ENCODE measurements at regions not wholly inside any gene's neighbourhood (a gene's known extent, or its start where the extent isn't known, plus 50 kb on each side); places are given as distances from the start of the nearest gene placed in this dataset.
"Not testable (repeated sequence)": the region's sequence is repeated elsewhere in the genome, so short reads cannot be mapped to it uniquely, and the experiment has no call there.

DNA sequence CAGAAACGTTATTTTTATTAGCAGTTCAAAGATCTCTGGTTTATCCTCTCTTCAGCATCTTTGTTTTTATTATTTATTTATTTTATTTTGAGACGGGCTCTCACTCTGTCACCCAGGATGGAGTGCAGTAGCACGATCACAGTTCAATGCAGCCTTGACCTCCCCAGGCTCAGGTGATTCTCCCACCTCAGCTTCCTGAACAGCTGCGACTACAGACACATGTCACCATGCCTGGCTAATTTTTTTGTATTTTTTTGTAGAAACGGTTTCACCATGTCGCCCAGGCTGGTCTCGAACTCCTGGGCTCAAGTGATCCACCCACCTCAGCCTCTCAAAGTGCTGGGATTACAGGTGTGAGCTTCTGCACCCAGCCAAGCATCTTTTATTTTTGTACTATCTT is 147.7 kb downstream of the CDRT15L2 start:
- Histone ChIP-seq H3K4me3 (ENCODE audit: low read depth, low read length, poor library complexity, severe bottlenecking) (peak overlapping the region; percentile 31), H3K4me1 (ENCODE audit: insufficient read depth, low read length, poor library complexity, severe bottlenecking) (peaks cover 55% of the 10 kb centered on the region), H3K4me2 (ENCODE audit: low read length) (peak overlapping the region; percentile 59), H3K27ac (ENCODE audit: low read depth, low read length, poor library complexity, severe bottlenecking) (peak overlapping the region; percentile 65), H2AFZ (ENCODE audit: low read length) (peak overlapping the region; percentile 57)
- H3K36me3 ChIP-seq (ENCODE audit: insufficient read depth, low read length); H3K79me2 ChIP-seq (ENCODE audit: insufficient read depth, low read depth, low read length); H4K20me1 ChIP-seq (ENCODE audit: insufficient read depth, low read length); intact Hi-C loops (cut with micrococcal nuclease; ENCODE audit: unreplicated experiment); CTCF ChIA-PET (ENCODE audit: unreplicated experiment); BruUV-seq (replicated peaks); H3K9me3 ChIP-seq (ENCODE audit: low read length); H3K9me2 ChIP-seq (ENCODE audit: insufficient read depth, low read length): not testable (repeated sequence)
- POLR2A ChIA-PET, result interaction anchor here (1.6 kb wide), 1 partner anchor 9 kb away, joined by 8 read pairs; no protein-coding TSS in a partner anchor
- DNase-seq (ENCODE audit: low spot score), result peak; percentile 82

DNA sequence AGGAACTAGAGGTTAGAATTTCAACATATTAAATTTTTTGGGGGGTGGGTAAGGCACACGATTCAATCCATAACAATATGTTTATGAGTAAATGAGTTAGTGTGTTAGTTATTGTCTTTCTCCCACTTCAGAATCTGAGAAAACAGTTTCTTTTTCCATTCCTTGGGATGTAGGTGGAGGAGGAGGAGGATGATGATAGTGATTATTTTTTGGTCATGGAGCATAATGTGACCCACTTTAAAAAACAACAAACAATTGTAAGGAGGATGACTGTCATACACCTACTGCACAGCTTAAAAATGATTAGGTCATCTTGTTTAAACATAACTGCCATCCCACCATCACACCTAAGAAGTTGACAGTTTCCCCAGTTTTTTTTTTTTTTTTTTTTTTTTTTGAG is 148.7 kb downstream of the CDRT15L2 start:
- H3K9me3 ChIP-seq (ENCODE audit: low read length), result no peaks in the 10 kb centered on the region
- peak overlapping the region; percentile 65 for H3K27ac ChIP-seq (ENCODE audit: low read depth, low read length, poor library complexity, severe bottlenecking)
- BruUV-seq (replicated peaks), result no TSS peak
- CTCF ChIA-PET (ENCODE audit: unreplicated experiment), result no interaction called here
- H4K20me1 ChIP-seq (ENCODE audit: insufficient read depth, low read length), result no peaks in the 10 kb centered on the region
- 0 out of 2 replicates have a peak overlapping the region, but pooled peaks have one; percentile 59 for H3K4me2 ChIP-seq (ENCODE audit: low read length)
- H3K9me2 ChIP-seq (ENCODE audit: insufficient read depth, low read length), result no peaks in the 10 kb centered on the region
- no peak for TF ChIP-seq EZH2phosphoT487 (IDR thresholded peaks at IDR 0.05; ENCODE audit: borderline replicate concordance, low read depth, low read length)
- TF ChIP-seq, protein P1, sequence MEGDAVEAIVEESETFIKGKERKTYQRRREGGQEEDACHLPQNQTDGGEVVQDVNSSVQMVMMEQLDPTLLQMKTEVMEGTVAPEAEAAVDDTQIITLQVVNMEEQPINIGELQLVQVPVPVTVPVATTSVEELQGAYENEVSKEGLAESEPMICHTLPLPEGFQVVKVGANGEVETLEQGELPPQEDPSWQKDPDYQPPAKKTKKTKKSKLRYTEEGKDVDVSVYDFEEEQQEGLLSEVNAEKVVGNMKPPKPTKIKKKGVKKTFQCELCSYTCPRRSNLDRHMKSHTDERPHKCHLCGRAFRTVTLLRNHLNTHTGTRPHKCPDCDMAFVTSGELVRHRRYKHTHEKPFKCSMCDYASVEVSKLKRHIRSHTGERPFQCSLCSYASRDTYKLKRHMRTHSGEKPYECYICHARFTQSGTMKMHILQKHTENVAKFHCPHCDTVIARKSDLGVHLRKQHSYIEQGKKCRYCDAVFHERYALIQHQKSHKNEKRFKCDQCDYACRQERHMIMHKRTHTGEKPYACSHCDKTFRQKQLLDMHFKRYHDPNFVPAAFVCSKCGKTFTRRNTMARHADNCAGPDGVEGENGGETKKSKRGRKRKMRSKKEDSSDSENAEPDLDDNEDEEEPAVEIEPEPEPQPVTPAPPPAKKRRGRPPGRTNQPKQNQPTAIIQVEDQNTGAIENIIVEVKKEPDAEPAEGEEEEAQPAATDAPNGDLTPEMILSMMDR (conservative IDR thresholded peaks at IDR 0.05; ENCODE audit: low read length), result no peak
- H3K36me3 ChIP-seq (ENCODE audit: insufficient read depth, low read length), result no peaks in the 10 kb centered on the region
- H2AFZ ChIP-seq (ENCODE audit: low read length), result peak overlapping the region; percentile 57; the same call in 1 of the 2 replicates
- H3K79me2 ChIP-seq (ENCODE audit: insufficient read depth, low read depth, low read length), result no peaks in the 10 kb centered on the region
- POLR2A ChIA-PET, result interaction anchor here (0.6 to 0.7 kb wide), 2 partner anchors 56 to 354 kb away, joined by 3 read pairs; no protein-coding TSS in a partner anchor
- H3K4me3 ChIP-seq (ENCODE audit: low read depth, low read length, poor library complexity, severe bottlenecking), result no peak overlapping the region
- peaks cover 55% of the 10 kb centered on the region for H3K4me1 ChIP-seq (ENCODE audit: insufficient read depth, low read length, poor library complexity, severe bottlenecking)
- no peak for DNase-seq (ENCODE audit: low spot score)
- intact Hi-C loops (cut with micrococcal nuclease; ENCODE audit: unreplicated experiment), result no loop called here

DNA sequence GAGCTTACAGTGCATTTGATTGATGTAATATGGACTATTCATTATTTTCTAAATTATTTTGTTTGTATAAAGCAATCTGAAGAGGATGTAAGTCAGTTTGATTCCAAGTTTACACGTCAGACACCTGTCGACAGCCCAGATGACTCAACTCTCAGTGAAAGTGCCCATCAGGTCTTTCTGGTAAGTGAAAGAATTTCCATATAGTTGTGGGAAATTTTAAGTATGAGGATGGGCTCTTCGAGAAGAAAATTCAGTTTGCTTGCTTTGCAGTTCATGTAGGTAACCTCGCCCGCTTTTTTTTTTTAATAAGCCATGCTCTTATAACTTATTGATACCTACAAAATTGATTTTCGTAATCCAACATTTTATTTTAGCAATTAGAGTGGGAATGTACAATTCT is 151.6 kb downstream of the CDRT15L2 start:
- intact Hi-C loops (cut with micrococcal nuclease; ENCODE audit: unreplicated experiment); CTCF ChIA-PET (ENCODE audit: unreplicated experiment); H3K9me3 ChIP-seq (ENCODE audit: low read length); H4K20me1 ChIP-seq (ENCODE audit: insufficient read depth, low read length); H3K9me2 ChIP-seq (ENCODE audit: insufficient read depth, low read length); H3K79me2 ChIP-seq (ENCODE audit: insufficient read depth, low read depth, low read length); POLR2A ChIA-PET; H3K27ac ChIP-seq (ENCODE audit: low read depth, low read length, poor library complexity, severe bottlenecking); H3K36me3 ChIP-seq (ENCODE audit: insufficient read depth, low read length); DNase-seq (ENCODE audit: low spot score); BruUV-seq (replicated peaks); H3K4me2 ChIP-seq (ENCODE audit: low read length); H3K4me3 ChIP-seq (ENCODE audit: low read depth, low read length, poor library complexity, severe bottlenecking); H2AFZ ChIP-seq (ENCODE audit: low read length): not testable (repeated sequence)
- peaks cover 39% of the 10 kb centered on the region for H3K4me1 ChIP-seq (ENCODE audit: insufficient read depth, low read length, poor library complexity, severe bottlenecking)

DNA sequence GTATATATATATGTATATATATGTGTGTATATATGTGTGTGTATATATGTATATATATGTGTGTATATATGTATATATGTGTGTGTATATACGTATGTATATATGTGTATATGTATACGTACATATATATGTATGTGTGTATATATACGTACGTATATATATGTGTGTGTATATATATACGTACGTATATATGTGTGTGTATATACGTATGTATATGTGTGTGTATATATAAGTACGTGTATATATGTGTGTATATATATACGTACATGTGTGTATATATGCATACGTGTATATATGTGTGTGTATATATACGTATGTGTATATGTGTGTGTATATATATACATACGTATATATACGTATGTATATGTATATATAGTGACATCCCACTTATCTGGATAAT is 154.4 kb downstream of the CDRT15L2 start:
- no TSS peak for BruUV-seq (replicated peaks)
- POLR2A ChIA-PET, result interaction anchor here (0.6 kb wide), 1 partner anchor 530 kb away, joined by 3 read pairs; no protein-coding TSS in a partner anchor
- no peaks in the 10 kb centered on the region for H4K20me1 ChIP-seq (ENCODE audit: insufficient read depth, low read length)
- no peaks in the 10 kb centered on the region for H3K36me3 ChIP-seq (ENCODE audit: insufficient read depth, low read length)
- peaks cover 10% of the 10 kb centered on the region for H3K79me2 ChIP-seq (ENCODE audit: insufficient read depth, low read depth, low read length)
- no peak overlapping the region for H3K27ac ChIP-seq (ENCODE audit: low read depth, low read length, poor library complexity, severe bottlenecking)
- H3K4me2 ChIP-seq (ENCODE audit: low read length), result no peak overlapping the region
- no peak for DNase-seq (ENCODE audit: low spot score)
- TF ChIP-seq, protein P1 (conservative IDR thresholded peaks at IDR 0.05; ENCODE audit: low read length), result no peak
- TF ChIP-seq EZH2phosphoT487 (IDR thresholded peaks at IDR 0.05; ENCODE audit: borderline replicate concordance, low read depth, low read length), result no peak
- H2AFZ ChIP-seq (ENCODE audit: low read length), result no peak overlapping the region
- intact Hi-C loops (cut with micrococcal nuclease; ENCODE audit: unreplicated experiment), result no loop called here
- H3K9me3 ChIP-seq (ENCODE audit: low read length), result no peaks in the 10 kb centered on the region
- peaks cover 31% of the 10 kb centered on the region for H3K4me1 ChIP-seq (ENCODE audit: insufficient read depth, low read length, poor library complexity, severe bottlenecking)
- no peaks in the 10 kb centered on the region for H3K9me2 ChIP-seq (ENCODE audit: insufficient read depth, low read length)
- H3K4me3 ChIP-seq (ENCODE audit: low read depth, low read length, poor library complexity, severe bottlenecking), result no peak overlapping the region
- CTCF ChIA-PET (ENCODE audit: unreplicated experiment), result no interaction called here

All from OCI-LY7 (cell line).